Effector memory CD8-positive, alpha-beta T cell (primary cell): ENCODE measurements at regions not wholly inside any gene's neighbourhood (a gene's known extent, or its start where the extent isn't known, plus 50 kb on each side); places are given as distances from the start of the nearest gene placed in this dataset.

Experiments
- ATAC-seq: fragments of 150-1000 bp; cut with Tn5 transposase; replicated peaks from 2 replicates; pipeline ENCODE4 v1.10.0; 2021; ENCODE audit warnings: mild to moderate bottlenecking, moderate library complexity
- DNase-seq, 3 experiments: peaks; one replicate each; pipeline ENCODE4 v3.0.0; 2021
- H3K27ac Mint-ChIP-seq, 2 donors: one replicate each; pipeline ENCODE4 v1.8.0; 2022; ENCODE audit warnings: mild to moderate bottlenecking in 2 of 2, mixed read lengths in 2 of 2, moderate library complexity in 2 of 2
- H3K27me3 Mint-ChIP-seq, 2 donors: one replicate each; pipeline ENCODE4 v1.8.0; 2022; ENCODE audit warnings: mixed read lengths in 2 of 2
- H3K36me3 Mint-ChIP-seq: one replicate; pipeline ENCODE4 v1.8.0; 2022; ENCODE audit warnings: mild to moderate bottlenecking, moderate library complexity, mixed read lengths; ENCODE audit not compliant: insufficient read depth
- H3K4me1 Mint-ChIP-seq, 2 donors: one replicate each; pipeline ENCODE4 v1.8.0; 2022; ENCODE audit warnings: low read depth in 2 of 2, mixed read lengths in 2 of 2
- H3K4me3 Mint-ChIP-seq, 2 donors: one replicate each; pipeline ENCODE4 v1.8.0; 2022; ENCODE audit warnings: mild to moderate bottlenecking in 2 of 2, mixed read lengths in 2 of 2, moderate library complexity in 2 of 2
- H3K9me3 Mint-ChIP-seq, 2 donors: one replicate each; pipeline ENCODE4 v1.8.0; 2022; ENCODE audit warnings: mixed read lengths in 2 of 2

DNA sequence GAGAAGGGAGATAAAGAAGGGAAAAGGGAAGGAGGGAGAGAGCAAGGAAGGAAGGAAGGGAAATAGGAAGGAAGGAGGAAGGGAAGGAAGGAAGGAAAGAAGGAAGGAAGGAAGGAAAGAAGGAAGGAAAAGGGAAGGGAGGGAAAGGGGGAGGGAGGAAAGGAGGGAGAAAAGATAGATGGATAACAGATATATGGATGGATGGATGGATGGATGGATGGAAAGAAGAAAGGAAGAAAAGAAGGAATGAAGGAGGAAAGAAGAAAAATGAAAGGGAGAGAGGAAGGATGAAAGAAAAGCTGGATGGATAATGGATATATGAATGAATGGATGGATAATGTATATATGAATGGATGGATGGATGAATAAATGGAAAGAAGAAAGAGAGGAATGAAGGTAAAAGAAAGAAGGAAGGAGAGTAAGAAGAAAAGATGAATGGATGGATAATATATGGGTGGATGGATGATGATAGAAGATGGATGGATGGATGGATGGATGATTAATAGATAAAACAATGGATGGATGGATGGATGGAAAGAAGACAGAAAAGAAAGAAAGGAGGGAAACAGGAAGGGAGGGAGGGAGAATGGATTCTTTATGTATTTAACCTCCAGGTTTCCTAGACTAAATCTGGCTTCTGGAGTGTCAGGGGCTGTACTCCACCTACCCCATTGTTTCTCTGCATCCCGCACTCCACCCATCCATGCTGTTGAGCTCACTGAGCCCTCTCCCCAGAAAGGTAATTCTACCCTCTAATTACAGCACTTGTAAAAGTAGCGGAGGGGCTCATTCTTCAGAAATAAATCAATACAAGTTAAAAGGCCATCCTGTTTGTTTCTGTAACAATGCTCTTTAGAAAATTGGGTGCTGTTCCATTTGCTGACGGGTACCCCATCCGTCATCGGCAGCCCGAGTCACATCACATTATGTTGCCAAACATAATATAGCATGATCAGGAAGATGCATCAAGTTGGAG is 506.1 kb downstream of the MIAT start:
- Mint-ChIP-seq H3K27ac (no peak overlapping the region), H3K4me1 (no peaks in the 10 kb centered on the region), H3K36me3 (no peaks in the 10 kb centered on the region), H3K4me3 (no peak overlapping the region), H3K9me3 (no peaks in the 10 kb centered on the region), H3K27me3 (peaks cover 18% of the 10 kb centered on the region in 2 donors)
- DNase-seq (no peak), ATAC-seq (no peak)

DNA sequence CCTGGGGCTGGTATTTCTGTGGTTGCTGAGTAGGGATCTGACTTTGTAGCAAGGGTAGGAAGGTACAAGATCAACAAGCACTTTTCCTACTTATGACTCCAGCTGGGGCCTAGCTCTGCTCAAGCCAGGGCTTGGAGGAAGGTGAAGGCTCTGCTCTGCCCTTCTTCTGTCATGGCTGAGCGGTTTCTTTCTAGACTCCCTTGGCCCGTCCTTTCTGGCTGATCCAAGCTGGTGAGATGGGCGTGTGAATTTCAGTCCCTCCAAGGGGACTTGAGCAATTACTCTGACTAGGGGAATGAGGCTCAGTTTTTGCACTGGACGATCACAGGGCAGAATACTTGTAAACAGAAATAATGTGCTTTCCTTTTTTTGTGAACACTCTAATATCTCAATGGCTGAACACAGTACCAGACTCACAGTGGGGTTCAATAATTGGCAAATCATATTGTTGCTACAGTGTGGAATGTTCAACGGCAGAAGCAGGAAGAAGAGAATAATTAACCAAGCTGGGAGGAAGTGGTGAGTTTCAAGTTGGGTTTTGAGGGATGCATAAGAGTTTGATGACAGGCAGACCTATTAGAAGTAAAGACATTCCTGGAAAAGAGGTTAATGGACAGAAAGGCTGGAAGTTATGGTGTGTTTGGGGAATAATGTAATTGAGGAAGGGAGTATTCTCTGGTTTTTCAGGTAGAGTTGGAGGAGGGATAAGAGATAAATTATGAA is 507.6 kb downstream of the MIAT start:
- H3K4me1 Mint-ChIP-seq: no peaks in the 10 kb centered on the region
- ATAC-seq (no peak), DNase-seq (no peak)
- no peak overlapping the region for H3K27ac Mint-ChIP-seq
- H3K9me3 Mint-ChIP-seq: no peaks in the 10 kb centered on the region
- peaks cover 16 to 18% of the 10 kb centered on the region in 2 donors for H3K27me3 Mint-ChIP-seq
- H3K36me3 Mint-ChIP-seq: no peaks in the 10 kb centered on the region
- H3K4me3 Mint-ChIP-seq: no peak overlapping the region

DNA sequence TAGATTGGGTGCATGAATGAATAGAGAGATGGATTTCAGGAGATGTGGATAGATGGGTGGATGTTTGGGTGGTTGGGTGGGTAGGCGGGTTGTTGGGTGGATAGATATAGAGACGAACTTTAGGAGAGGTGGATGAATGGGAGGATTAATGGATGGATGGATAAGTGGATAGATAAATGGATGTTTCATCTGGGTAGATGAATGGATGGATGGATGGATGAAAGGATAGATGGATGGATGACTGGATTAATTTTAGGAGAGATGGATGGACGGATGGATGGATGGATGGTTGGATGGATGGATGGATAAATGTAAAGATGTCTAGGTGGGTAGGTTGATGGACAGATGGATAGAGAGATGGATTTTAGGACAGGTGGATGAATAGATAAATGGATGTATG is 511.3 kb downstream of the MIAT start:
- Mint-ChIP-seq H3K27me3 (no peaks in the 10 kb centered on the region), H3K4me3 (no peak overlapping the region), H3K27ac (no peak overlapping the region), H3K4me1 (no peaks in the 10 kb centered on the region), H3K36me3 (no peaks in the 10 kb centered on the region), H3K9me3 (no peaks in the 10 kb centered on the region)
- ATAC-seq (no peak), DNase-seq (no peak)

GRCh38 chr22:27170491-27170890 is 513.1 kb downstream of the MIAT start:
- no peaks in the 10 kb centered on the region for H3K9me3 Mint-ChIP-seq
- H3K4me1 Mint-ChIP-seq: no peaks in the 10 kb centered on the region
- DNase-seq (no peak), ATAC-seq (no peak)
- peaks cover 15 to 17% of the 10 kb centered on the region in 2 donors for H3K27me3 Mint-ChIP-seq
- no peaks in the 10 kb centered on the region for H3K36me3 Mint-ChIP-seq
- no peak overlapping the region for H3K27ac Mint-ChIP-seq
- no peak overlapping the region for H3K4me3 Mint-ChIP-seq

DNA sequence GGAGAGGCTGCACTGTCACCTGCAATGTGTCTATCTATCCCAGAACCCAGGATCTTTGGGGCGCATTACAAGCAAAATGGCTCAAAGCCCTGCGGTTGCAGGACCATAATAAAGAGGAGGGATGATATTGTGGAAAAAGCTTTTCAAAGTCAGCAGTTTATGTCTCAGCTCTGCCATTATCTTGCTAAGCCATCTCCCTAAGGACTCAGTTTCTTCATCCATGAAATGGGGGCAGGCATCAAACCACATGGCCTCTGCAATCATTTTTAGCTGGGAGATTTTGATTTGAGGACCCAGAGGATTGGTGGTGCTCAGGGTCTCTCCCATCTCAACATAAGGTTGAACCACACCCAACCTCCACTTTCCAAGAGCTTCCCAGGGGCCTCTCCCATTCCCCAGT is 513.8 kb downstream of the MIAT start:
- DNase-seq (no peak), ATAC-seq (no peak)
- Mint-ChIP-seq H3K27ac (no peak overlapping the region), H3K4me1 (no peaks in the 10 kb centered on the region), H3K9me3 (no peaks in the 10 kb centered on the region), H3K27me3 (peaks cover 15 to 25% of the 10 kb centered on the region in 2 donors), H3K4me3 (no peak overlapping the region), H3K36me3 (no peaks in the 10 kb centered on the region)

DNA sequence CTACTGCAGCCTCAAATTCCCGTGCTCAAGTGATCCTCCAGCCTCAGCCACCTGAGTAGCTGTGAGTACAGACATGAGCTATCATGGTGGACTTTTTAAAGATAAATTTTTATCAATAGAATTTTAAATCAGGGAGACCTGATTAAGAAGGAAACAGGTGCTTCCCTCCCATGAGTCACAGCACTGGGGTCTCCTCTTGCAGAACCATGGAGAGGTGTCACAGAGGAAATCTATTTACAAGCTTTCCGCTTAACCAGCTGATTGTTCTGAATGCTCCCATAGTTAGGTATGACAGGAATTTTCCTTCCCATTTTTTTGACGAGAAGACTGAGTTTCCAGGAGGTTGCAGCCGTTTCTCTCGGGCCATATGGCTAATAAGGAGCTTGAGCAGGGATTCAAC is 516.1 kb downstream of the MIAT start:
- H3K36me3 Mint-ChIP-seq: no peaks in the 10 kb centered on the region
- H3K4me3 Mint-ChIP-seq: no peak overlapping the region
- ATAC-seq (no peak), DNase-seq (no peak)
- H3K9me3 Mint-ChIP-seq: no peaks in the 10 kb centered on the region
- H3K4me1 Mint-ChIP-seq: no peaks in the 10 kb centered on the region
- H3K27ac Mint-ChIP-seq: no peak overlapping the region
- H3K27me3 Mint-ChIP-seq: peaks cover 20 to 27% of the 10 kb centered on the region in 2 donors

DNA sequence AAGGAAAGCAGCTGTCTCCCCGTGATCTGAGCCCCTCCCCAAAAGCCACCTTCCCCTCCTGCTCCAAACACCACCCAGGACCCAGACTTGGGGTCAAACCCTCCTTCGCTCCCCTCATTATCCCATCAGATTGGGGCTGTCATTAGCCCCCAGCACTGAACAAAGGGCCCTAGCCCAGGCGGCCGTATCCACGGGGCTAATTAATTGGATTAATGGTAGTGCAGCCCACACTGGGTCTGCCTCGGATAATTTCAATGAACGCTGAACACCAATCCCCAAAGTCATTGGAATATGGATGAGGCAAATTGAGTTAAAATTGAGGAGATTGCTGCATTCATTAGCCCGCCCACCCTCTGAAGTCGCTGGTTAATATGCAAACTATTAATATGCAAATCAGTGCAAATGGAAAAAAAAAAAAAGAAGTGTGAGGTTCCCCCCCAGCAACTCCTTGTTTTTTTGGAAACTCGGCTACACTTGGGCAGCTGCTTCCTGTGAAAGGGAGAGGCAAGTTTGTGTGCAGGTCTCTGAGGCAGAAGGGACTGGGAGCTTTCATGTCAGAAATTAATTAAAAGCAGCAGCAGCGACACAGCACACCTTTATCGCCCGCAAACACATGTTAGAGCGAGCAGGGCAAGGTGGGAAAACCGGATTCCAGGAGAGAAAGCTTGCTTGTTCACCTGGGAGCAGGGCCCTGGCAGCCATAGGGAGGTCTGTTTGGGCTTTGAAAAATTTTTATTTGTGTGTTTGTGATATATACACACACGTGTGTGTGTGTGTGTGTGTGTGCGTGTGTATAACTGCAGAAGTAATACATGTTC is 517.8 kb downstream of the MIAT start:
- H3K27me3 Mint-ChIP-seq: peaks cover 20 to 27% of the 10 kb centered on the region in 2 donors

GRCh38 chr22:27175974-27176373 is 518.6 kb downstream of the MIAT start:
- H3K4me3 Mint-ChIP-seq: no peak overlapping the region
- no peaks in the 10 kb centered on the region for H3K9me3 Mint-ChIP-seq
- no peaks in the 10 kb centered on the region for H3K36me3 Mint-ChIP-seq
- no peak for ATAC-seq
- H3K27me3 Mint-ChIP-seq: peaks cover 20 to 27% of the 10 kb centered on the region in 2 donors
- no peak for DNase-seq
- no peak overlapping the region for H3K27ac Mint-ChIP-seq
- no peaks in the 10 kb centered on the region for H3K4me1 Mint-ChIP-seq

More for the DNA sequence above, 517.8 kb downstream of the MIAT start:
- H3K4me1 Mint-ChIP-seq: no peaks in the 10 kb centered on the region
- H3K36me3 Mint-ChIP-seq: no peaks in the 10 kb centered on the region
- no peak for DNase-seq
- H3K4me3 Mint-ChIP-seq: no peak overlapping the region
- no peak for ATAC-seq
- no peaks in the 10 kb centered on the region for H3K9me3 Mint-ChIP-seq
- H3K27ac Mint-ChIP-seq: no peak overlapping the region

DNA sequence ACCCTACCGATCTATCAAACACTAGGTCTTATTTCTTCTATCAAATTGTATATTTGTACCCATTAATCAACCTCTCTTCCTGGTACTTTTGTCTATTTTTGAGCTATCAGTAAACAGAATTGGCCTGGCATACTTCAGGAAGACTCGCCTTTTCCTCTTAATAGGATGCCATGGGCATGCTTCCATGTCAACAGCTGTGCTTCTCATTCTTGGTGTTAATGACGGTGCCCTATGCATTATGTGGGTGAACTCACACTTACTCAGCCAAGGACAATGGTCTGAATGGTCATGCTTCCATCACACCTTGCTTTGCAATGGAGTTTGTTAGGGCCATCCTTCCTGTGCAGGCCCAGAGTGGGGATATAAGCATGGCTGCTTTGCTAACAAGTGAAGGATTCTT is 521.8 kb downstream of the MIAT start:
- no peak for DNase-seq
- no peak overlapping the region for H3K4me3 Mint-ChIP-seq
- no peak overlapping the region for H3K27ac Mint-ChIP-seq
- H3K9me3 Mint-ChIP-seq: no peaks in the 10 kb centered on the region
- no peaks in the 10 kb centered on the region for H3K36me3 Mint-ChIP-seq
- H3K27me3 Mint-ChIP-seq: peaks cover 23 to 32% of the 10 kb centered on the region in 2 donors
- no peaks in the 10 kb centered on the region for H3K4me1 Mint-ChIP-seq
- no peak for ATAC-seq

DNA sequence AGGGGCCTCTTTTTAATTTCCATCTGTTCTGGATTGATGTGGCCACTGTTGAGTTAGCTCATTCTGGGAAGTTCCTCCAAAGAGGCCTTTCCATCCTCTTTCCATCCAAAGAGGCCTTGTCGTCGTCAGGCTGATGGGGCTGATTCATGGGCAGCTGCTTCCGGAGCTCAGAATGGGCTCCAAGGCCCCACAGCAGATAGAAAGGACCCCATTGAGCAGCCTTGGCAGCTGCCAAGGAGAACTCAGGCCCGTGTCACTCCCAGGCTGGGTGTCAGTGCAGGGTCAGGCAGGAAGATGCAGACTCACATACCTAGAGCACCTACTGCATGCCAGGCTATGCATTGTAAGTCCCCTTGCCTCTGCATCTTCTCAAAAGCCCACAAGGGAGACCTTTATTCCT is 524.1 kb downstream of the MIAT start:
- Mint-ChIP-seq H3K4me3 (no peak overlapping the region), H3K9me3 (no peaks in the 10 kb centered on the region), H3K4me1 (no peaks in the 10 kb centered on the region), H3K27ac (no peak overlapping the region), H3K27me3 (peaks cover 9 to 10% of the 10 kb centered on the region in 2 donors), H3K36me3 (no peaks in the 10 kb centered on the region)
- DNase-seq: no peak
- no peak for ATAC-seq

DNA sequence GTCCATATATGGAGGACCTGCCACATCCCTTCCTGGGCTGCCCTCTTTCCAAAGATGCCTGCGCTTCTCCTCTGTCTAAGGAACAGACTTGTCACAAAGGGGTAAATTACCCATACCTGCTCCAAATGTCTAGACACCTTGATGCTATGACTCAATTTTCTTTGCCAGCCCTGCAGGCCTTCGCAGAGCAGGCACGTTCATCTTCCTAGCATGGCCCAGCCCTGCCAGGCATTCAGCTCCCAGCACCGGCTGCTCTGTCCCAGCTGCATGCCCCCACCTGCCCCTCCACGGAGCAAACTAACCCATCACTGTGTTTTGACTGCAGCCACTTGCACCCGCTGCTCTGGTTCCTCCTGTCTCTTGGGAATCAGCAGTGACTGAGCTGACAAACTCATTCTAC is 526.1 kb downstream of the MIAT start:
- no peaks in the 10 kb centered on the region for H3K4me1 Mint-ChIP-seq
- no peak overlapping the region for H3K4me3 Mint-ChIP-seq
- no peak overlapping the region for H3K27ac Mint-ChIP-seq
- no peaks in the 10 kb centered on the region for H3K9me3 Mint-ChIP-seq
- ATAC-seq (no peak), DNase-seq (no peak)
- peaks cover 8 to 16% of the 10 kb centered on the region in 2 donors for H3K27me3 Mint-ChIP-seq
- H3K36me3 Mint-ChIP-seq: no peaks in the 10 kb centered on the region

DNA sequence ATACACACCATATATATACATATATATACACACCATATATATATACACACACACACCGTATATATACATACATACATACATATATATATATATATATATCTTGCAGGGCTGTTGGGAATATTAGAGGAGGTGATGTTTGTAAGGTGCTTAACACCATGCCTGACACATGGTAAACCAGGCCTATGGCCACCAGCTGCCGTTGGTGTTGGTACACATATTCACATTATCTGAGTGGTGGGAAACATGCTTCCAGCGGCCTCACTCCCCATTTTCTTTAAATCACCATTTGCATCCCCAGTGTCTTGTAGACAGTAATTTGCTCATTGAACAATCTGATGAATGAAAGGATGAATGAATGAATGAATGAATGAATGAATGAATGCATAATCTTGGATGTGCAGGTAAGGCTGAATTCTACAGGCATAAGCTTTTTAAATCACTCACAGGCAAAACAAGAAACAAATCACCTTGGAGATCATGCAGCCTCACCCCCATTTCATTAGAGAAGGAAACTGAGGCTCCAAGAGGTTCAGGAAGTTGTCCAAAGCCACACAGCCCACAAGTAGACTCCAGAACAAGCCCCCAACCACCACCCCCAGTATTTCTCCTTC is 527.8 kb downstream of the MIAT start:
- Mint-ChIP-seq H3K4me1 (no peaks in the 10 kb centered on the region), H3K9me3 (no peaks in the 10 kb centered on the region), H3K4me3 (no peak overlapping the region), H3K27ac (no peak overlapping the region), H3K27me3 (peaks cover 20 to 33% of the 10 kb centered on the region in 2 donors), H3K36me3 (no peaks in the 10 kb centered on the region)
- DNase-seq (no peak), ATAC-seq (no peak)

- Mint-ChIP-seq H3K4me1 (no peaks in the 10 kb centered on the region), H3K27me3 (peaks cover 20 to 33% of the 10 kb centered on the region in 2 donors), H3K27ac (no peak overlapping the region), H3K4me3 (no peak overlapping the region), H3K36me3 (no peaks in the 10 kb centered on the region), H3K9me3 (no peaks in the 10 kb centered on the region)
- no peak for DNase-seq
- ATAC-seq: no peak
Observed at GRCh38 chr22:27185760-27186302, 528.4 kb downstream of the MIAT start.
